Mesenchymal stem cell (in vitro differentiated cells and primary cell): ENCODE measurements at regions not wholly inside any gene's neighbourhood (a gene's known extent, or its start where the extent isn't known, plus 50 kb on each side); places are given as distances from the start of the nearest gene placed in this dataset.
"Not testable (repeated sequence)": the region's sequence is repeated elsewhere in the genome, so short reads cannot be mapped to it uniquely, and the experiment has no call there.

Experiments used
- DNase-seq: peaks from one replicate; pipeline ENCODE4 v3.0.0-alpha.2; 2013
- H2AFZ ChIP-seq: one replicate; pipeline ENCODE4 v1.6.1; 2013; ENCODE audit warnings: low read depth, mild to moderate bottlenecking, control low read depth, inconsistent platforms, low read length, moderate library complexity
- H2AK5ac ChIP-seq: 2 replicates; pipeline ENCODE4 v1.6.1; 2013; ENCODE audit warnings: low read length, moderate library complexity, mild to moderate bottlenecking, inconsistent platforms; ENCODE audit not compliant: severe bottlenecking
- H2BK120ac ChIP-seq: one replicate; pipeline ENCODE4 v1.6.1; 2013; ENCODE audit warnings: low read depth, mild to moderate bottlenecking, inconsistent platforms, low read length, moderate library complexity
- H2BK12ac ChIP-seq, 2 experiments: one replicate each; pipeline ENCODE4 v1.6.1; 2013; ENCODE audit warnings: inconsistent platforms in 2 of 2, low read length in 2 of 2, mild to moderate bottlenecking in 2 of 2, moderate library complexity in 2 of 2, control low read depth in 1 of 2
- H2BK15ac ChIP-seq: one replicate; pipeline ENCODE4 v1.6.1; 2013; ENCODE audit warnings: mild to moderate bottlenecking, low read depth, inconsistent platforms; ENCODE audit not compliant: poor library complexity, severe bottlenecking
- H2BK5ac ChIP-seq: 2 replicates; pipeline ENCODE4 v1.6.1; 2013; ENCODE audit warnings: low read depth, mild to moderate bottlenecking, low read length, control low read depth, inconsistent platforms; ENCODE audit not compliant: poor library complexity, severe bottlenecking
- H3K14ac ChIP-seq, 2 experiments: one replicate each; pipeline ENCODE4 v1.6.1; 2013; ENCODE audit warnings: inconsistent platforms in 2 of 2, low read length in 2 of 2, control low read depth in 1 of 2, mild to moderate bottlenecking in 1 of 2, moderate library complexity in 1 of 2
- H3K18ac ChIP-seq, 2 experiments: one replicate each; pipeline ENCODE4 v1.6.1; 2013; ENCODE audit warnings: inconsistent platforms in 2 of 2, low read length in 2 of 2, control low read depth in 1 of 2, low read depth in 1 of 2, mild to moderate bottlenecking in 1 of 2
- H3K23ac ChIP-seq, 2 experiments: one replicate each; pipeline ENCODE4 v1.6.1; 2013; ENCODE audit warnings: inconsistent platforms in 2 of 2, low read length in 2 of 2, mild to moderate bottlenecking in 2 of 2, moderate library complexity in 2 of 2, control low read depth in 1 of 2
- H3K27ac ChIP-seq: 2 replicates; pipeline ENCODE4 v1.5.1; 2013; ENCODE audit warnings: mild to moderate bottlenecking, moderate library complexity, low read length, control low read depth, inconsistent platforms; ENCODE audit not compliant: poor library complexity, severe bottlenecking
- H3K27me3 ChIP-seq, 2 experiments: 2 replicates each; pipeline versions ENCODE4 v1.6.1 to v1.7.0; 2013; ENCODE audit warnings: low read length in 2 of 2, mild to moderate bottlenecking in 2 of 2, moderate library complexity in 2 of 2, control low read depth in 1 of 2, inconsistent platforms in 1 of 2; ENCODE audit not compliant: control insufficient read depth in 1 of 2, insufficient read depth in 1 of 2
- H3K36me3 ChIP-seq, 2 experiments: 2 replicates each; pipeline versions ENCODE4 v1.6.1 to v1.7.0; 2013; ENCODE audit warnings: low read length in 2 of 2, control low read depth in 1 of 2, inconsistent platforms in 1 of 2, low read depth in 1 of 2, mild to moderate bottlenecking in 1 of 2; ENCODE audit not compliant: insufficient read depth in 2 of 2, control insufficient read depth in 1 of 2
- H3K4ac ChIP-seq, 2 experiments: one replicate each; pipeline ENCODE4 v1.6.1; 2013; ENCODE audit warnings: inconsistent platforms in 2 of 2, low read length in 2 of 2, mild to moderate bottlenecking in 2 of 2, moderate library complexity in 2 of 2, control low read depth in 1 of 2, low read depth in 1 of 2
- H3K4me1 ChIP-seq: 2 replicates; pipeline ENCODE4 v1.6.1; 2013; ENCODE audit warnings: low read depth, low read length, control low read depth; ENCODE audit not compliant: control insufficient read depth, insufficient read depth
- H3K4me2 ChIP-seq: 2 replicates; pipeline ENCODE4 v1.6.1; 2013; ENCODE audit warnings: low read length, mild to moderate bottlenecking, inconsistent platforms; ENCODE audit not compliant: poor library complexity, severe bottlenecking
- H3K4me3 ChIP-seq, 2 experiments: 2 replicates each; pipeline versions ENCODE4 v1.5.1 to v1.7.0; 2013; ENCODE audit warnings: low read length in 2 of 2, mild to moderate bottlenecking in 2 of 2, control low read depth in 1 of 2, low read depth in 1 of 2; ENCODE audit not compliant: insufficient read depth in 1 of 2
- H3K79me1 ChIP-seq: replicated peaks from 2 replicates; pipeline ENCODE4 v1.6.1; 2013; ENCODE audit warnings: mild to moderate bottlenecking, control low read depth, low read length, inconsistent platforms; ENCODE audit not compliant: poor library complexity, severe bottlenecking
- H3K9ac ChIP-seq: 2 replicates; pipeline ENCODE4 v1.7.0; 2013; ENCODE audit warnings: mild to moderate bottlenecking, low read length, moderate library complexity
- H3K9me3 ChIP-seq: 2 replicates; pipeline ENCODE4 v1.7.0; 2013; ENCODE audit warnings: mild to moderate bottlenecking, low read length; ENCODE audit not compliant: control insufficient read depth
- H4K8ac ChIP-seq: one replicate; pipeline ENCODE4 v1.6.1; 2013; ENCODE audit warnings: inconsistent platforms, mild to moderate bottlenecking, low read length, moderate library complexity
- H4K91ac ChIP-seq: one replicate; pipeline ENCODE4 v1.6.1; 2013; ENCODE audit warnings: mild to moderate bottlenecking, low read length, inconsistent platforms
- WGBS: methylation state at CpG from one replicate; pipeline ENCODE4 v1.1.7; 2013; ENCODE audit warnings: mixed read lengths; 5-methylcytosine and 5-hydroxymethylcytosine counted together

DNA sequence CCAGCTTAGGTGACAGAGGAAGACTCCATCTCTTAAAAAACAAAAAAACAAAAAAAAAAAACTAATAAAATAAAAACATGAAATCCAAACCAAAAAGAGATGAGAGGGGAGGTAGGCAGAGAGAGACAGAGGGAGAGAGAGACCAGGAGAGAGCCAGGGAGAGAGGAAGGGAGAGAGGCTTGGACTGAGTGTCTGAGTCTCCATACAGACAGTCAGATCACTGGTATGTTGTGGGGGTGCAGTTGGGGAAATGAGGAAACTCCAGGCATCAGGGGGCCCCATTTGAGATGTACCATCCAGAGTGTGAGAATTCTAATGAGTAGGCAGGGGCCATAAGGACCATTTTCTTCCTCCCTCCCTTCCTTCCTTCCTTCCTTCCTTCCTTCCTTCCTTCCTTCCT lies 53.1 kb upstream of the SEPTIN5 start:
- Histone ChIP-seq H3K4me3 (no peak overlapping the region), H3K4ac (no peak overlapping the region), H4K91ac (no peak overlapping the region), H3K27ac (no peak overlapping the region), H3K14ac (no peak overlapping the region), H2AK5ac (no peak overlapping the region), H3K4me2 (no peak overlapping the region), H3K27me3 (peaks cover 11 to 13% of the 10 kb centered on the region in 2 experiments), H2BK12ac (no peak overlapping the region), H2BK15ac (no peak overlapping the region), H3K23ac (no peak overlapping the region), H3K9ac (no peak overlapping the region), H3K4me1 (peaks cover 11% of the 10 kb centered on the region), H3K79me1 (no peaks in the 10 kb centered on the region), H3K9me3 (no peaks in the 10 kb centered on the region), H3K36me3 (peaks cover 0 to 4% of the 10 kb centered on the region in 2 experiments), H2BK120ac (no peak overlapping the region), H3K18ac (no peak overlapping the region), H2BK5ac (no peak overlapping the region), H2AFZ (no peak overlapping the region), H4K8ac (no peak overlapping the region)
- no peak for DNase-seq

DNA sequence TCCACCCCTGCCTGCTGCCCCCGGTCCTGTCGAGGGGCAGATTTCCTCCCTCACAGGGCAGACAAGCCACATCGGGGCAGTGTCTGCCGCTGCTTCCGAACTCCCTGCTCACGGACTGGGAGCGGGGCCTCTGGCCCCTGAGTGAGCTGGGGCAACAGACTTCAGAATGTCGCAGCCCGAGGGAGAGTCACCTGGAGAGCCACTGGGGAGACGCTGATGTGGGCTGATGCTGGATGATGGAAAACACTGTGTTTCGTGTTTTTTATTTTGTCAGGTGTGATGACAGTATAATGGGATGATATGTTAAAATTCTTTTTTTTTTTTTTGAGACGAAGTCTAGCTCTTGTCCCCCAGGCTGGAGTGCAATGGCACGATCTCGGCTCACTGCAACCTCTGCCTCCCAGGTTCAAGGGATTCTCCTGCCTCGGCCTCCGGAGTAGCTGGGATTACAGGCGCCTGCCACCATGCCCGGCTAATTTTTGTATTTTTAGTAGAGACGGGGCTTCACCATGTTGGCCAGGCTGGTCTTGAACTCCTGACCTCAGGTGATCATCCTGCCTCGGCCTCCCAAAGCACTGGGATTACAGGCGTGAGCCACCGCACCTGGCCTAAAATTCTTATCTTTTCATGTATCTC lies 52.1 kb upstream of the SEPTIN5 start:
- not testable (repeated sequence) for H3K9me3 ChIP-seq, H2BK12ac ChIP-seq, H3K27ac ChIP-seq, H3K4me3 ChIP-seq, H4K91ac ChIP-seq, H2BK5ac ChIP-seq, H3K23ac ChIP-seq, H3K4me2 ChIP-seq, H3K18ac ChIP-seq, H3K79me1 ChIP-seq, H2BK15ac ChIP-seq, H2BK120ac ChIP-seq, DNase-seq, H3K14ac ChIP-seq, H2AK5ac ChIP-seq, H2AFZ ChIP-seq, H3K36me3 ChIP-seq, H4K8ac ChIP-seq, H3K4ac ChIP-seq, H3K9ac ChIP-seq
- WGBS, result 82% methylated on average over 20 of the region's 22 CpGs
- Histone ChIP-seq H3K27me3 (peaks cover 19 to 21% of the 10 kb centered on the region in 2 experiments), H3K4me1 (peaks cover 11% of the 10 kb centered on the region)

- Histone ChIP-seq H3K27me3 (peaks cover 28 to 33% of the 10 kb centered on the region in 2 experiments), H2BK120ac (no peak overlapping the region), H3K27ac (no peak overlapping the region), H2AFZ (no peak overlapping the region), H3K9ac (no peak overlapping the region), H2BK5ac (no peak overlapping the region), H3K4ac (no peak overlapping the region), H3K23ac (no peak overlapping the region), H3K36me3 (no peaks in the 10 kb centered on the region), H3K9me3 (no peaks in the 10 kb centered on the region), H3K4me1 (peaks cover 11% of the 10 kb centered on the region), H3K4me3 (no peak overlapping the region), H2BK12ac (no peak overlapping the region), H3K18ac (no peak overlapping the region), H3K14ac (no peak overlapping the region), H2BK15ac (no peak overlapping the region), H4K91ac (no peak overlapping the region), H2AK5ac (no peak overlapping the region), H3K4me2 (no peak overlapping the region), H4K8ac (no peak overlapping the region), H3K79me1 (no peaks in the 10 kb centered on the region)
- WGBS, result 88% methylated on average over 6 of the region's 6 CpGs
- DNase-seq, result peak; percentile 26
Measured at GRCh38 chr22:19663286-19663815, 51.0 kb upstream of the SEPTIN5 start.

DNA sequence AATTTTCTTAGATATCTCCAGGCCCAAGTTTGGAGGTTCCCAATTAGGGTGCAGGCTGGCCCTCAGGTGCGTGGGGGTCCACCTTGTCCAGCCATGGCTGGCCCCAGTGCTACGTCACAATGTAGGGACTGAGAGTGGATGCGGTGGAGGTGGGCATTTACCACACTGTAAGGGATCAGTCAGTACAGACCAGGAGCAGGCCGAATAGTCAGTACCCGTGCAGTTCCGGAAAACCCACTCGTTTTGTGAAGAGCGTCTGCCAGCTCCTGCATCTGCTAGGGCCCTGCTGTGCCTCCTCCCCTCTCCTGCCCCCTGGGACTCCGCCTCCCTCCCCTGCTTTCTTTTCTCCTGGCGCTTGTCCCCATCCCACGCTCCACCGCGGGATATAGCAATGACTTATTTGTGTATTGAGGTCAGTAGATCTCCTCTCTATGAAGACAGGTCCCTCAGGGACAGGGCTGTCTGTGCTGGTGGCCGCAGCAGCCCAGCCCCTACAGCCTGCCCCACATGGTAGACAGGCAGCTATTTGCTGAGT lies 50.4 kb upstream of the SEPTIN5 start:
- no peak overlapping the region for H2BK12ac ChIP-seq
- DNase-seq, result peak; percentile 5
- H3K4me2 ChIP-seq, result no peak overlapping the region
- H2BK5ac ChIP-seq, result no peak overlapping the region
- H2AK5ac ChIP-seq, result no peak overlapping the region
- H3K79me1 ChIP-seq, result no peaks in the 10 kb centered on the region
- no peak overlapping the region for H3K9ac ChIP-seq
- H4K8ac ChIP-seq, result no peak overlapping the region
- peaks cover 28 to 38% of the 10 kb centered on the region in 2 experiments for H3K27me3 ChIP-seq
- peak overlapping the region in 1 of 2 experiments; percentile 89 for H3K23ac ChIP-seq
- no peak overlapping the region for H2BK15ac ChIP-seq
- H3K18ac ChIP-seq, result peak overlapping the region in 1 of 2 experiments; percentile 24
- H4K91ac ChIP-seq, result no peak overlapping the region
- WGBS, result 48% methylated on average over 13 of the region's 14 CpGs
- H3K4ac ChIP-seq, result peak overlapping the region in 1 of 2 experiments; percentile 28
- H3K14ac ChIP-seq, result peak overlapping the region in 1 of 2 experiments; percentile 98
- H3K27ac ChIP-seq, result no peak overlapping the region
- peak overlapping the region in 1 of 2 experiments; percentile 53 for H3K4me3 ChIP-seq
- no peaks in the 10 kb centered on the region for H3K9me3 ChIP-seq
- no peak overlapping the region for H2AFZ ChIP-seq
- H2BK120ac ChIP-seq, result no peak overlapping the region
- peaks cover 11% of the 10 kb centered on the region for H3K4me1 ChIP-seq
- no peaks in the 10 kb centered on the region for H3K36me3 ChIP-seq
